Ascending aorta (tissue), 2 donors: ENCODE measurements at regions not wholly inside any gene's neighbourhood (a gene's known extent, or its start where the extent isn't known, plus 50 kb on each side); places are given as distances from the start of the nearest gene placed in this dataset.

Experiments used
- DNase-seq, 2 donors: peaks; one replicate each; pipeline ENCODE4 v3.0.0-alpha.2; 2019; ENCODE audit warnings: low spot score in 2 of 2
- H3K27ac ChIP-seq, 2 donors: fragments of 200-600 bp; sonication (generic); one replicate each; pipeline ENCODE4 v1.5.1; 2016 to 2017; ENCODE audit warnings: mild to moderate bottlenecking in 1 of 2
- H3K27me3 ChIP-seq: fragments of 200-600 bp; sonication (generic); one replicate; pipeline ENCODE4 v1.5.1; 2017
- H3K36me3 ChIP-seq, 2 donors: fragments of 200-600 bp; sonication (generic); one replicate each; pipeline ENCODE4 v1.5.1; 2016
- H3K4me1 ChIP-seq, 2 donors: fragments of 200-600 bp; sonication (generic); one replicate each; pipeline ENCODE4 v1.5.1; 2016 to 2017; ENCODE audit warnings: mild to moderate bottlenecking in 1 of 2
- H3K4me3 ChIP-seq, 2 donors: fragments of 200-600 bp; sonication (generic); one replicate each; pipeline ENCODE4 v1.5.1; 2016 to 2017; ENCODE audit warnings: mild to moderate bottlenecking in 1 of 2
- H3K9me3 ChIP-seq, 2 donors: fragments of 200-600 bp; sonication (generic); one replicate each; pipeline ENCODE4 v1.5.1; 2016
- CTCF ChIP-seq, 3 experiments: fragments of 200-600 bp in 2 of 3; fragments of 450-650 bp in 1 of 3; sonication (generic) in 2 of 3; IDR thresholded peaks; one replicate each; pipeline ENCODE4 v1.5.1; 2016 to 2019; ENCODE audit warnings: antibody characterized with exemption in 3 of 3, mild to moderate bottlenecking in 1 of 3, moderate library complexity in 1 of 3
- intact Hi-C: fragments of 100-400 bp; cut with DNase I; formaldehyde crosslinking; loops from one replicate; pipeline ENCODE4 v1.15.1; 2023

GRCh38 chr5:66246608-66247007 lies 102.5 kb downstream of the SREK1 start:
- no peaks in the 10 kb centered on the region for H3K27me3 ChIP-seq
- DNase-seq: no peak
- intact Hi-C loops: no loop called here

GRCh38 chr5:66247176-66247960 lies 103.3 kb downstream of the SREK1 start:
- Histone ChIP-seq H3K4me1 (no peaks in the 10 kb centered on the region), H3K9me3 (no peaks in the 10 kb centered on the region), H3K4me3 (no peak overlapping the region), H3K27ac (no peak overlapping the region), H3K27me3 (no peaks in the 10 kb centered on the region), H3K36me3 (no peaks in the 10 kb centered on the region)
- no peak for DNase-seq
- no peak for TF ChIP-seq CTCF (IDR thresholded peaks at IDR 0.05)
- intact Hi-C loops: no loop called here

More at GRCh38 chr5:66246608-66247007, 102.5 kb downstream of the SREK1 start:
- Histone ChIP-seq H3K27ac (no peak overlapping the region), H3K9me3 (no peaks in the 10 kb centered on the region), H3K4me1 (no peaks in the 10 kb centered on the region), H3K4me3 (no peak overlapping the region), H3K36me3 (no peaks in the 10 kb centered on the region)
- no peak for TF ChIP-seq CTCF (IDR thresholded peaks at IDR 0.05)

- no peak for TF ChIP-seq CTCF (IDR thresholded peaks at IDR 0.05)
- DNase-seq: no peak
- intact Hi-C loops: no loop called here
- no peaks in the 10 kb centered on the region for H3K36me3 ChIP-seq
- no peak overlapping the region for H3K27ac ChIP-seq
- H3K4me3 ChIP-seq: no peak overlapping the region
- no peaks in the 10 kb centered on the region for H3K4me1 ChIP-seq
- no peaks in the 10 kb centered on the region for H3K27me3 ChIP-seq
- H3K9me3 ChIP-seq: no peaks in the 10 kb centered on the region
These were observed 104.8 kb downstream of the SREK1 start for GRCh38 chr5:66248874-66249273.

- no peak overlapping the region for H3K4me3 ChIP-seq
- no peak overlapping the region for H3K27ac ChIP-seq
- H3K27me3 ChIP-seq: no peaks in the 10 kb centered on the region
- no peaks in the 10 kb centered on the region for H3K4me1 ChIP-seq
- no peak for TF ChIP-seq CTCF (IDR thresholded peaks at IDR 0.05)
- no peaks in the 10 kb centered on the region for H3K36me3 ChIP-seq
- H3K9me3 ChIP-seq: no peaks in the 10 kb centered on the region
- intact Hi-C loops: no loop called here
- no peak for DNase-seq
These were observed 105.8 kb downstream of the SREK1 start for GRCh38 chr5:66249920-66250319.

- H3K27ac ChIP-seq: no peak overlapping the region
- H3K4me3 ChIP-seq: no peak overlapping the region
- DNase-seq: no peak
- intact Hi-C loops: no loop called here
- no peaks in the 10 kb centered on the region for H3K9me3 ChIP-seq
- H3K36me3 ChIP-seq: no peaks in the 10 kb centered on the region
- H3K27me3 ChIP-seq: no peaks in the 10 kb centered on the region
- no peaks in the 10 kb centered on the region for H3K4me1 ChIP-seq
- no peak for TF ChIP-seq CTCF (IDR thresholded peaks at IDR 0.05)
These were observed 108.7 kb downstream of the SREK1 start for GRCh38 chr5:66252849-66253248.
